ENCODE measurements at regions not wholly inside any gene's neighbourhood (a gene's known extent, or its start where the extent isn't known, plus 50 kb on each side); places are given as distances from the start of the nearest gene placed in this dataset.

- Histone ChIP-seq H4K8ac (ENCODE audit: low read depth in 2 of 2, low read length in 2 of 2) (no peak overlapping the region), H2AFZ (replicated peaks; ENCODE audit: low read length, poor library complexity) (no peak overlapping the region), H3K23ac (ENCODE audit: low read depth, low read length) (no peak overlapping the region), H3K56ac (ENCODE audit: extremely low read depth, insufficient read depth, low read length) (no peak overlapping the region), H4K91ac (ENCODE audit: insufficient read depth, low read depth, low read length) (no peak overlapping the region), H3K4ac (ENCODE audit: low read depth, low read length) (no peak overlapping the region), H3K4me2 (ENCODE audit: low read depth, low read length) (no peak overlapping the region), H4K20me1 (ENCODE audit: insufficient read depth, low read length) (no peaks in the 10 kb centered on the region), H3K27ac (ENCODE audit: insufficient read depth, low read length) (no peak overlapping the region), H2BK20ac (ENCODE audit: low read depth, low read length) (no peak overlapping the region), H2BK120ac (ENCODE audit: low read depth, low read length) (no peak overlapping the region), H3K18ac (ENCODE audit: low read depth, low read length) (no peak overlapping the region), H3K79me1 (ENCODE audit: low read depth in 1 of 2, low read length in 2 of 2) (no peaks in the 10 kb centered on the region), H2BK15ac (ENCODE audit: low read depth, low read length) (no peak overlapping the region), H3K36me3 (ENCODE audit: control insufficient read depth, insufficient read depth, low read length) (no peaks in the 10 kb centered on the region), H4K5ac (ENCODE audit: low read depth, low read length) (no peak overlapping the region), H3K9me1 (ENCODE audit: insufficient read depth, low read length) (no peaks in the 10 kb centered on the region), H2AK5ac (ENCODE audit: low read depth, low read length) (no peak overlapping the region), H3K9me3 (ENCODE audit: control insufficient read depth, insufficient read depth, low read length) (no peaks in the 10 kb centered on the region), H3K27me3 (ENCODE audit: control insufficient read depth, insufficient read depth, low read length) (peaks cover 9% of the 10 kb centered on the region; the same call in 1 of the 2 replicates), H3K9ac (ENCODE audit: low read depth, low read length) (no peak overlapping the region), H3K4me3 (ENCODE audit: insufficient read depth, low read depth, low read length) (no peak overlapping the region), H3K14ac (replicated peaks; ENCODE audit: low read depth, low read length) (no peak overlapping the region), H2BK5ac (ENCODE audit: low read depth, low read length, poor library complexity, severe bottlenecking) (no peak overlapping the region), H2AK9ac (replicated peaks; ENCODE audit: low read depth, low read length, poor library complexity) (no peak overlapping the region), H3K4me1 (ENCODE audit: control insufficient read depth, insufficient read depth, low read length) (peaks cover 1% of the 10 kb centered on the region; the same call in 1 of the 2 replicates)
- ATAC-seq (ENCODE audit: low read depth) (no peak), DNase-seq (no peak)
- BruUV-seq (replicated peaks): no TSS peak
- ChIA-PET POLR2A (ENCODE audit: unreplicated experiment) (no interaction called here), CTCF (no interaction called here)
- intact Hi-C loops (cut with micrococcal nuclease) (no loop called here), in situ Hi-C loops (cut with MboI; ENCODE audit: low sequenced_read_pairs) (no loop called here), dilution Hi-C loops (cut with HindIII; ENCODE audit: low sequenced_read_pairs, unreplicated experiment) (no loop called here)
- no peak for TF ChIP-seq SMC3 (IDR thresholded peaks at IDR 0.05; ENCODE audit: low read depth, low read length)
- 70% methylated on average over 2 of the region's 8 CpGs; no CpG with 5 or more reads in 1 of the 2 experiments for WGBS, 2 experiments (ENCODE audit: extremely low coverage in 2 of 2, insufficient read length in 1 of 2)
Measured at GRCh38 chrX:69018416-69019072, 146.7 kb downstream of the PJA1 start.

Data from IMR-90 (cell line).